Left lung (tissue), 4 donors: ENCODE measurements at regions not wholly inside any gene's neighbourhood (a gene's known extent, or its start where the extent isn't known, plus 50 kb on each side); places are given as distances from the start of the nearest gene placed in this dataset.

Experiments
- ATAC-seq: fragments of 200-7000 bp; cut with Tn5 transposase; one replicate; pipeline ENCODE4 v1.9.1; 2020; ENCODE audit warnings: moderate library complexity
- DNase-seq, 4 donors: peaks; one replicate each; pipeline ENCODE4 v3.0.0-alpha.2; 2013 to 2020
- H3K27ac ChIP-seq, 2 donors: fragments of 200-600 bp; sonication (generic) in 1 of 2; one replicate each; pipeline versions ENCODE4 v1.5.0 to v1.8.0; 2020 to 2021
- H3K27me3 ChIP-seq, 2 donors: fragments of 200-600 bp; sonication (generic) in 1 of 2; one replicate each; pipeline versions ENCODE4 v1.5.0 to v1.8.0; 2020 to 2021
- H3K36me3 ChIP-seq, 2 donors: fragments of 200-600 bp; sonication (generic) in 1 of 2; one replicate each; pipeline versions ENCODE4 v1.5.0 to v1.8.0; 2020 to 2021
- H3K4me1 ChIP-seq, 2 donors: fragments of 200-600 bp; one replicate each; pipeline ENCODE4 v1.8.0; 2021
- H3K4me3 ChIP-seq, 2 donors: fragments of 200-600 bp; sonication (generic) in 1 of 2; one replicate each; pipeline versions ENCODE4 v1.5.0 to v1.8.0; 2020 to 2021; ENCODE audit warnings: mild to moderate bottlenecking in 1 of 2
- H3K9me3 ChIP-seq, 2 donors: fragments of 200-600 bp; sonication (generic) in 1 of 2; one replicate each; pipeline versions ENCODE4 v1.5.0 to v1.8.0; 2020 to 2021
- CTCF ChIP-seq, 2 donors: fragments of 200-600 bp; sonication (generic) in 1 of 2; IDR thresholded peaks; one replicate each; pipeline versions ENCODE4 v1.5.0 to v1.8.0; 2021; ENCODE audit warnings: antibody characterized with exemption in 2 of 2
- intact Hi-C, 2 donors: fragments of 100-400 bp; cut with DNase I; formaldehyde crosslinking; loops; one replicate each; pipeline versions ENCODE4 v1.11.2 to v1.14.2; 2022
- donor health status: DM: no; HTN: yes; CAD: no.
- donor health status: DM: no; HTN: no; CAD: no.

GRCh38 chr4:46484881-46485280 lies 95.0 kb upstream of the GABRA2 start:
- ATAC-seq (no peak), DNase-seq (no peak)
- Histone ChIP-seq H3K27me3 (no peaks in the 10 kb centered on the region), H3K27ac (no peak overlapping the region), H3K4me1 (no peaks in the 10 kb centered on the region), H3K9me3 (no peaks in the 10 kb centered on the region), H3K36me3 (no peaks in the 10 kb centered on the region), H3K4me3 (no peak overlapping the region)
- TF ChIP-seq CTCF (IDR thresholded peaks at IDR 0.05), result no peak
- intact Hi-C loops, result no loop called here

- ATAC-seq (no peak), DNase-seq (no peak)
- no peak overlapping the region for H3K4me3 ChIP-seq
- H3K27ac ChIP-seq, result no peak overlapping the region
- TF ChIP-seq CTCF (IDR thresholded peaks at IDR 0.05), result no peak
- H3K36me3 ChIP-seq, result no peaks in the 10 kb centered on the region
- peaks cover 0 to 5% of the 10 kb centered on the region in 2 donors for H3K9me3 ChIP-seq
- H3K27me3 ChIP-seq, result no peaks in the 10 kb centered on the region
- no peaks in the 10 kb centered on the region for H3K4me1 ChIP-seq
- intact Hi-C loops, result no loop called here
These were observed 72.8 kb upstream of the GABRA2 start for GRCh38 chr4:46462733-46463132.

GRCh38 chr4:46459308-46459707 lies 69.4 kb upstream of the GABRA2 start:
- Histone ChIP-seq H3K27me3 (no peaks in the 10 kb centered on the region), H3K36me3 (no peaks in the 10 kb centered on the region), H3K4me3 (no peak overlapping the region), H3K4me1 (no peaks in the 10 kb centered on the region), H3K9me3 (peaks cover 0 to 11% of the 10 kb centered on the region in 2 donors), H3K27ac (no peak overlapping the region)
- TF ChIP-seq CTCF (IDR thresholded peaks at IDR 0.05), result no peak
- ATAC-seq (no peak), DNase-seq (no peak)
- intact Hi-C loops, result no loop called here

GRCh38 chr4:46450556-46450955 lies 60.6 kb upstream of the GABRA2 start:
- Histone ChIP-seq H3K36me3 (no peaks in the 10 kb centered on the region), H3K27me3 (no peaks in the 10 kb centered on the region), H3K27ac (no peak overlapping the region), H3K4me3 (no peak overlapping the region), H3K4me1 (no peaks in the 10 kb centered on the region), H3K9me3 (peaks cover 0 to 4% of the 10 kb centered on the region in 2 donors)
- ATAC-seq, result no peak
- TF ChIP-seq CTCF (IDR thresholded peaks at IDR 0.05), result no peak
- intact Hi-C loops, result no loop called here
- no peak for DNase-seq

- ATAC-seq, result no peak
- peaks cover 0 to 4% of the 10 kb centered on the region in 2 donors for H3K9me3 ChIP-seq
- no peak for DNase-seq
- no peak for TF ChIP-seq CTCF (IDR thresholded peaks at IDR 0.05)
- no peak overlapping the region for H3K27ac ChIP-seq
- no peak overlapping the region for H3K4me3 ChIP-seq
- no peaks in the 10 kb centered on the region for H3K4me1 ChIP-seq
- intact Hi-C loops, result no loop called here
- no peaks in the 10 kb centered on the region for H3K27me3 ChIP-seq
- no peaks in the 10 kb centered on the region for H3K36me3 ChIP-seq
These were observed 55.9 kb upstream of the GABRA2 start for GRCh38 chr4:46445710-46446314.
